Caco-2 (cell line): ENCODE measurements at regions not wholly inside any gene's neighbourhood (a gene's known extent, or its start where the extent isn't known, plus 50 kb on each side); places are given as distances from the start of the nearest gene placed in this dataset.

Experiments
- BruUV-seq: library from RNA; stranded (reverse); fragments of 400-500 nt; replicated peaks from 2 replicates; lab custom pipeline; 2021; lab: Mats Ljungman, UMichigan
- CTCF ChIA-PET: fragments of 300-600 bp; sonication (Branson Sonifier 250); formaldehyde crosslinking; loops from one replicate; lab custom pipeline; 2022; ENCODE audit warnings: antibody characterized with exemption; lab: Charles Lee
- POLR2A ChIA-PET: fragments of 300-600 bp; sonication (Branson Sonifier 250); formaldehyde crosslinking; loops from one replicate; lab custom pipeline; 2022; ENCODE audit warnings: antibody characterized with exemption; lab: Charles Lee
- DNase-seq, 2 experiments: peaks; one replicate each; pipeline versions ENCODE4 v3.0.0 to v3.0.0-alpha.2; 2020 to 2022
- H3K27me3 ChIP-seq: replicated peaks from 2 replicates; pipeline ENCODE4 v1.6.0; 2011; ENCODE audit warnings: low read length; ENCODE audit not compliant: control insufficient read depth, insufficient read depth
- H3K36me3 ChIP-seq: 2 replicates; pipeline ENCODE4 v1.5.1; 2011; ENCODE audit warnings: low read length; ENCODE audit not compliant: control insufficient read depth, insufficient read depth
- H3K4me1 ChIP-seq: fragments of 250-450 bp; sonication (Bioruptor Pico); 2 replicates; pipeline ENCODE4 v1.5.1; 2020; ENCODE audit warnings: mild to moderate bottlenecking
- H3K4me3 ChIP-seq: 2 replicates; pipeline ENCODE4 v1.5.1; 2011; ENCODE audit warnings: low read depth, mild to moderate bottlenecking, control low read depth, low read length
- H3K9me3 ChIP-seq: fragments of 250-450 bp; sonication (Bioruptor Pico); 2 replicates; pipeline ENCODE4 v1.5.1; 2020; ENCODE audit warnings: mild to moderate bottlenecking, moderate library complexity
- H3K27ac Mint-ChIP-seq: one replicate; pipeline ENCODE4 v1.8.0; 2022; ENCODE audit warnings: mixed read lengths; ENCODE audit not compliant: unreplicated experiment
- H3K27me3 Mint-ChIP-seq: one replicate; pipeline ENCODE4 v1.8.0; 2022; ENCODE audit warnings: mixed read lengths; ENCODE audit not compliant: insufficient read depth, unreplicated experiment
- H3K36me3 Mint-ChIP-seq: one replicate; pipeline ENCODE4 v1.8.0; 2022; ENCODE audit warnings: mild to moderate bottlenecking, mixed read lengths; ENCODE audit not compliant: insufficient read depth, unreplicated experiment
- H3K4me1 Mint-ChIP-seq: one replicate; pipeline ENCODE4 v1.8.0; 2022; ENCODE audit warnings: low read depth, mixed read lengths; ENCODE audit not compliant: unreplicated experiment
- H3K4me3 Mint-ChIP-seq: one replicate; pipeline ENCODE4 v1.8.0; 2022; ENCODE audit warnings: mild to moderate bottlenecking, moderate library complexity, mixed read lengths; ENCODE audit not compliant: unreplicated experiment
- H3K9me3 Mint-ChIP-seq: one replicate; pipeline ENCODE4 v1.8.0; 2022; ENCODE audit warnings: mixed read lengths; ENCODE audit not compliant: unreplicated experiment
- CTCF ChIP-seq, 2 experiments: fragments of 200-600 bp in 1 of 2; IDR thresholded peaks; 1 replicate in 1 of 2; 2 replicates in 1 of 2; pipeline versions ENCODE4 v1.5.1 to v1.8.0; 2011 to 2022; ENCODE audit warnings: antibody characterized with exemption in 1 of 2, control low read depth in 1 of 2, inconsistent platforms in 1 of 2, low read depth in 1 of 2, low read length in 1 of 2, mild to moderate bottlenecking in 1 of 2, moderate library complexity in 1 of 2; ENCODE audit not compliant: insufficient read depth in 1 of 2, severe bottlenecking in 1 of 2, unreplicated experiment in 1 of 2
- intact Hi-C: fragments of 100-400 bp; cut with micrococcal nuclease; formaldehyde crosslinking; loops from one replicate; pipeline ENCODE4 v1.10.0; 2022; ENCODE audit not compliant: unreplicated experiment

- Mint-ChIP-seq H3K9me3 (no peaks in the 10 kb centered on the region), H3K36me3 (no peaks in the 10 kb centered on the region), H3K27me3 (peaks cover 11% of the 10 kb centered on the region), H3K4me3 (no peak overlapping the region), H3K4me1 (no peaks in the 10 kb centered on the region), H3K27ac (no peak overlapping the region)
- BruUV-seq: no TSS peak
- Histone ChIP-seq H3K27me3 (no peaks in the 10 kb centered on the region), H3K9me3 (no peaks in the 10 kb centered on the region), H3K4me3 (no peak overlapping the region), H3K36me3 (no peaks in the 10 kb centered on the region), H3K4me1 (no peaks in the 10 kb centered on the region)
- TF ChIP-seq CTCF (IDR thresholded peaks at IDR 0.05; ENCODE audit: insufficient read depth in 1 of 2, low read depth in 1 of 2, low read length in 1 of 2, severe bottlenecking in 1 of 2, unreplicated experiment in 1 of 2): no peak
- CTCF ChIA-PET: no interaction called here
- POLR2A ChIA-PET: no interaction called here
- no peak for DNase-seq
- intact Hi-C loops: no loop called here
Measured at GRCh38 chr3:27779176-27779575, 57.1 kb upstream of the EOMES start.

GRCh38 chr3:27789420-27789819, 67.3 kb upstream of the EOMES start:
- H3K4me3 Mint-ChIP-seq: no peak overlapping the region
- Histone ChIP-seq H3K9me3 (no peaks in the 10 kb centered on the region), H3K36me3 (no peaks in the 10 kb centered on the region), H3K27me3 (no peaks in the 10 kb centered on the region), H3K4me1 (no peaks in the 10 kb centered on the region), H3K4me3 (no peak overlapping the region)
- CTCF ChIA-PET: no interaction called here
- POLR2A ChIA-PET: no interaction called here
- intact Hi-C loops: no loop called here
- H3K9me3 Mint-ChIP-seq: no peaks in the 10 kb centered on the region
- no peak for DNase-seq
- no peak overlapping the region for H3K27ac Mint-ChIP-seq
- H3K36me3 Mint-ChIP-seq: no peaks in the 10 kb centered on the region
- H3K27me3 Mint-ChIP-seq: peaks cover 17% of the 10 kb centered on the region
- no peaks in the 10 kb centered on the region for H3K4me1 Mint-ChIP-seq
- TF ChIP-seq CTCF (IDR thresholded peaks at IDR 0.05; ENCODE audit: insufficient read depth in 1 of 2, low read depth in 1 of 2, low read length in 1 of 2, severe bottlenecking in 1 of 2, unreplicated experiment in 1 of 2): no peak
- BruUV-seq: no TSS peak

- Mint-ChIP-seq H3K4me3 (no peak overlapping the region), H3K27me3 (peaks cover 8% of the 10 kb centered on the region), H3K4me1 (no peaks in the 10 kb centered on the region), H3K36me3 (no peaks in the 10 kb centered on the region), H3K27ac (no peak overlapping the region), H3K9me3 (no peaks in the 10 kb centered on the region)
- Histone ChIP-seq H3K4me3 (no peak overlapping the region), H3K4me1 (no peaks in the 10 kb centered on the region), H3K9me3 (no peaks in the 10 kb centered on the region), H3K36me3 (no peaks in the 10 kb centered on the region), H3K27me3 (no peaks in the 10 kb centered on the region)
- BruUV-seq: no TSS peak
- ChIA-PET CTCF (no interaction called here), POLR2A (no interaction called here)
- TF ChIP-seq CTCF (IDR thresholded peaks at IDR 0.05; ENCODE audit: insufficient read depth in 1 of 2, low read depth in 1 of 2, low read length in 1 of 2, severe bottlenecking in 1 of 2, unreplicated experiment in 1 of 2): no peak
- no peak for DNase-seq
- intact Hi-C loops: no loop called here
Measured at GRCh38 chr3:27791956-27792355, 69.8 kb upstream of the EOMES start.
